WTC11 (cell line): ENCODE measurements at regions not wholly inside any gene's neighbourhood (a gene's known extent, or its start where the extent isn't known, plus 50 kb on each side); places are given as distances from the start of the nearest gene placed in this dataset.

Experiments used
- ATF1 ChIP-seq: sonication (generic); formaldehyde crosslinking; IDR thresholded peaks from 2 replicates; pipeline ENCODE4 v1.8.1; 2023; ENCODE audit warnings: mild to moderate bottlenecking, moderate library complexity, missing genetic modification reagents
- GABPB1 ChIP-seq: sonication (generic); formaldehyde crosslinking; IDR thresholded peaks from 2 replicates; pipeline ENCODE4 v1.8.1; 2023; ENCODE audit warnings: mild to moderate bottlenecking, missing genetic modification reagents
- JUN ChIP-seq: sonication (generic); formaldehyde crosslinking; IDR thresholded peaks from 2 replicates; pipeline ENCODE4 v1.8.0; 2023; ENCODE audit warnings: mild to moderate bottlenecking, missing genetic modification reagents
- KAT7 ChIP-seq: sonication (generic); formaldehyde crosslinking; IDR thresholded peaks from 2 replicates; pipeline ENCODE4 v1.8.1; 2023; ENCODE audit warnings: missing genetic modification reagents, mild to moderate bottlenecking, borderline replicate concordance
- NFYB ChIP-seq: sonication (generic); formaldehyde crosslinking; conservative IDR thresholded peaks from 2 replicates; pipeline ENCODE4 v1.8.0; 2022; ENCODE audit warnings: low read depth, missing genetic modification reagents
- TCF7 ChIP-seq: sonication (generic); formaldehyde crosslinking; IDR thresholded peaks from 2 replicates; pipeline ENCODE4 v1.8.0; 2022; ENCODE audit warnings: mild to moderate bottlenecking, low read depth, missing genetic modification reagents, moderate library complexity
- TEAD4 ChIP-seq: sonication (generic); formaldehyde crosslinking; IDR thresholded peaks from 2 replicates; pipeline ENCODE4 v1.8.0; 2022; ENCODE audit warnings: mild to moderate bottlenecking, missing genetic modification reagents
- ZBTB21 ChIP-seq: sonication (generic); formaldehyde crosslinking; IDR thresholded peaks from 2 replicates; pipeline ENCODE4 v1.8.1; 2023; ENCODE audit warnings: mild to moderate bottlenecking, missing genetic modification reagents, borderline replicate concordance
- ZNF121 ChIP-seq: sonication (generic); formaldehyde crosslinking; IDR thresholded peaks from 2 replicates; pipeline ENCODE4 v1.8.0; 2023; ENCODE audit warnings: missing genetic modification reagents
- ZNF232 ChIP-seq: sonication (generic); formaldehyde crosslinking; IDR thresholded peaks from 2 replicates; pipeline ENCODE4 v1.8.0; 2022; ENCODE audit warnings: mild to moderate bottlenecking, missing genetic modification reagents
- ZNF263 ChIP-seq: sonication (generic); formaldehyde crosslinking; IDR thresholded peaks from 2 replicates; pipeline ENCODE4 v1.8.1; 2022; ENCODE audit warnings: low read depth, mild to moderate bottlenecking, moderate library complexity, missing genetic modification reagents
- TF ChIP-seq, protein P1 (sequence below): fragments of 200-600 bp; IDR thresholded peaks from 2 replicates; pipeline ENCODE4 v1.8.0; 2022; ENCODE audit warnings: antibody characterized with exemption
- TF ChIP-seq, protein P2 (sequence below): fragments of 250-450 bp; sonication (Bioruptor Pico); conservative IDR thresholded peaks from 2 replicates; pipeline ENCODE4 v1.9.0; 2021; ENCODE audit warnings: mild to moderate bottlenecking
- TF ChIP-seq, protein P3 (sequence below): sonication (generic); formaldehyde crosslinking; conservative IDR thresholded peaks from 2 replicates; pipeline ENCODE4 v1.8.1; 2023; ENCODE audit warnings: mild to moderate bottlenecking, low read depth, missing genetic modification reagents, moderate library complexity

DNA sequence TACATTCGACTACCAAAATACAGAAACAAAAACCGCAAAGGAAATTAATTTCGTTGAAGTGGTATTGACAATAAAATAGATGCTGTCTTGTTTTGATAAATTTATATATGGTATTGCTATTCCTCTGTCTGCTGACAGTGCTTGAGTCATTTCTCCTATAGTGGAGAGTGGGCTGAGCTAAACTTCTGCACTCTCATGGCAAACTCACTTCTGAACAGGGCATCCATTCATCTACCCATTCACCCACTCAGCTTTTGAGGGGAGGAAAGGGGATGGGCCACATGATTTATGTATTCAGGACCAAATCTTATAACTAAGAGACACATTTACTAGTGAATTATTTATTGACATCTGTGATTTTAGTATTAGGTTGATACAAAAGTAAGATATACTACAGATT is 137.6 kb upstream of the PLXNA4 start:
- TF ChIP-seq, protein P1, sequence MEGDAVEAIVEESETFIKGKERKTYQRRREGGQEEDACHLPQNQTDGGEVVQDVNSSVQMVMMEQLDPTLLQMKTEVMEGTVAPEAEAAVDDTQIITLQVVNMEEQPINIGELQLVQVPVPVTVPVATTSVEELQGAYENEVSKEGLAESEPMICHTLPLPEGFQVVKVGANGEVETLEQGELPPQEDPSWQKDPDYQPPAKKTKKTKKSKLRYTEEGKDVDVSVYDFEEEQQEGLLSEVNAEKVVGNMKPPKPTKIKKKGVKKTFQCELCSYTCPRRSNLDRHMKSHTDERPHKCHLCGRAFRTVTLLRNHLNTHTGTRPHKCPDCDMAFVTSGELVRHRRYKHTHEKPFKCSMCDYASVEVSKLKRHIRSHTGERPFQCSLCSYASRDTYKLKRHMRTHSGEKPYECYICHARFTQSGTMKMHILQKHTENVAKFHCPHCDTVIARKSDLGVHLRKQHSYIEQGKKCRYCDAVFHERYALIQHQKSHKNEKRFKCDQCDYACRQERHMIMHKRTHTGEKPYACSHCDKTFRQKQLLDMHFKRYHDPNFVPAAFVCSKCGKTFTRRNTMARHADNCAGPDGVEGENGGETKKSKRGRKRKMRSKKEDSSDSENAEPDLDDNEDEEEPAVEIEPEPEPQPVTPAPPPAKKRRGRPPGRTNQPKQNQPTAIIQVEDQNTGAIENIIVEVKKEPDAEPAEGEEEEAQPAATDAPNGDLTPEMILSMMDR, result no peak
- TF ChIP-seq ZNF232 (CRISPR knock-in tag), result no peak
- TF ChIP-seq NFYB, result no peak
- TF ChIP-seq ZBTB21 (CRISPR knock-in tag), result no peak
- no peak for TF ChIP-seq JUN
- TF ChIP-seq ZNF121 (CRISPR knock-in tag), result no peak
- no peak for TF ChIP-seq ATF1 (CRISPR knock-in tag)
- TF ChIP-seq TCF7 (CRISPR knock-in tag), result no peak
- no peak for TF ChIP-seq TEAD4
- TF ChIP-seq, protein P2, sequence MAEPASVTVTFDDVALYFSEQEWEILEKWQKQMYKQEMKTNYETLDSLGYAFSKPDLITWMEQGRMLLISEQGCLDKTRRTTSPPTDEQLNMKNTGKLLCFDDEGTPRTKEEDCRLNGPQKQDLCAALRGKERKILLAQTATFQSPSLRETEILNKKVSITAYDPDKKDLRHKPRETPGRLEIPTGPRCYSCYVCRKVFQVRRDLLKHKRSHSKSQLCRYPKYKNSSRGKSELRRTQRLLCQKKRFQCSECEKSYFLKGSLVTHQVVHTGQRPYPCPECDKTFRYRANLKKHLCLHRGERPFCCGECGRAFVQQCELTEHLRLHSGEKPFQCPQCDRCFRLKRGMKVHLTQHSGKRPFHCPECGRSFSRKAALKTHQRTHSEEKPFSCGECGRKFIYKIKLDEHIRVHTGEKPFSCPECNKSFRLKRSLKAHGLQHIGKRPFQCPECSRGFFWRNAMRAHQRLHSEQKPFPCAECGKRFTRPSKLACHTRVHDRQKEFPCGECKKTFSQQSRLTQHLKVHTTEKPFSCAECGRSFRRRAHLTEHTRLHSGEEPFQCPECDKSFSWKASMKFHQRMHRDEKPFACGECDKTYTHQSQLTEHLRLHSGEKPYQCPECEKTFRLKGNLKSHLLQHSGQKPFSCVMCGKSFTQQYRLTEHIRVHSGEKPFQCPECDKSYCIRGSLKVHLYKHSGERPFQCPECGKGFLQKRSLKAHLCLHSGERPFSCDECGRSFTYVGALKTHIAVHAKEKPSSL (CRISPR knock-in tag), result no peak
- TF ChIP-seq, protein P3, sequence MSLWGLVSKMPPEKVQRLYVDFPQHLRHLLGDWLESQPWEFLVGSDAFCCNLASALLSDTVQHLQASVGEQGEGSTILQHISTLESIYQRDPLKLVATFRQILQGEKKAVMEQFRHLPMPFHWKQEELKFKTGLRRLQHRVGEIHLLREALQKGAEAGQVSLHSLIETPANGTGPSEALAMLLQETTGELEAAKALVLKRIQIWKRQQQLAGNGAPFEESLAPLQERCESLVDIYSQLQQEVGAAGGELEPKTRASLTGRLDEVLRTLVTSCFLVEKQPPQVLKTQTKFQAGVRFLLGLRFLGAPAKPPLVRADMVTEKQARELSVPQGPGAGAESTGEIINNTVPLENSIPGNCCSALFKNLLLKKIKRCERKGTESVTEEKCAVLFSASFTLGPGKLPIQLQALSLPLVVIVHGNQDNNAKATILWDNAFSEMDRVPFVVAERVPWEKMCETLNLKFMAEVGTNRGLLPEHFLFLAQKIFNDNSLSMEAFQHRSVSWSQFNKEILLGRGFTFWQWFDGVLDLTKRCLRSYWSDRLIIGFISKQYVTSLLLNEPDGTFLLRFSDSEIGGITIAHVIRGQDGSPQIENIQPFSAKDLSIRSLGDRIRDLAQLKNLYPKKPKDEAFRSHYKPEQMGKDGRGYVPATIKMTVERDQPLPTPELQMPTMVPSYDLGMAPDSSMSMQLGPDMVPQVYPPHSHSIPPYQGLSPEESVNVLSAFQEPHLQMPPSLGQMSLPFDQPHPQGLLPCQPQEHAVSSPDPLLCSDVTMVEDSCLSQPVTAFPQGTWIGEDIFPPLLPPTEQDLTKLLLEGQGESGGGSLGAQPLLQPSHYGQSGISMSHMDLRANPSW (CRISPR knock-in tag), result no peak
- no peak for TF ChIP-seq ZNF263
- TF ChIP-seq GABPB1 (CRISPR knock-in tag), result no peak
- TF ChIP-seq KAT7, result no peak
